Neural crest cell (in vitro differentiated cells): ENCODE measurements at regions not wholly inside any gene's neighbourhood (a gene's known extent, or its start where the extent isn't known, plus 50 kb on each side); places are given as distances from the start of the nearest gene placed in this dataset.

Source experiments
- DNase-seq: peaks from one replicate; pipeline ENCODE4 v3.0.0; 2021; ENCODE audit warnings: low read depth, mixed read lengths, low spot score
- H3K27ac Mint-ChIP-seq: one replicate; pipeline ENCODE4 v1.8.0; 2021; ENCODE audit warnings: mild to moderate bottlenecking, mixed read lengths; ENCODE audit not compliant: unreplicated experiment
- H3K27me3 Mint-ChIP-seq: 2 replicates; pipeline ENCODE4 v1.8.0; 2021; ENCODE audit warnings: low read depth, mild to moderate bottlenecking, mixed read lengths
- H3K36me3 Mint-ChIP-seq: 2 replicates; pipeline ENCODE4 v1.8.0; 2021; ENCODE audit warnings: low read depth, mild to moderate bottlenecking, mixed read lengths
- H3K4me1 Mint-ChIP-seq: 2 replicates; pipeline ENCODE4 v1.8.0; 2021; ENCODE audit warnings: mixed read lengths
- H3K4me3 Mint-ChIP-seq: one replicate; pipeline ENCODE4 v1.8.0; 2021; ENCODE audit warnings: mild to moderate bottlenecking, mixed read lengths
- H3K9me3 Mint-ChIP-seq: 2 replicates; pipeline ENCODE4 v1.8.0; 2021; ENCODE audit warnings: mixed read lengths
- CTCF ChIP-seq: fragments of 200-600 bp; sonication (generic); conservative IDR thresholded peaks from 2 replicates; pipeline ENCODE4 v1.5.0; 2021; ENCODE audit warnings: antibody characterized with exemption, mild to moderate bottlenecking

GRCh38 chr15:95758851-95759250 is 571.6 kb upstream of the NR2F2 start:
- Mint-ChIP-seq H3K4me3 (no peak overlapping the region), H3K36me3 (peaks cover 2% of the 10 kb centered on the region), H3K27me3 (no peaks in the 10 kb centered on the region), H3K4me1 (peaks cover 52% of the 10 kb centered on the region), H3K9me3 (peaks cover 2% of the 10 kb centered on the region), H3K27ac (no peak overlapping the region)
- no peak for DNase-seq
- TF ChIP-seq CTCF, result no peak

GRCh38 chr15:95760508-95760907 is 570.0 kb upstream of the NR2F2 start:
- Mint-ChIP-seq H3K4me1 (peaks cover 53% of the 10 kb centered on the region), H3K9me3 (peaks cover 5% of the 10 kb centered on the region), H3K27me3 (no peaks in the 10 kb centered on the region), H3K27ac (peak overlapping the region; percentile 93), H3K4me3 (peak overlapping the region; percentile 52), H3K36me3 (peaks cover 2% of the 10 kb centered on the region)
- no peak for TF ChIP-seq CTCF
- peak; percentile 37 for DNase-seq

GRCh38 chr15:95761501-95762165 is 568.9 kb upstream of the NR2F2 start:
- peaks cover 53% of the 10 kb centered on the region for H3K4me1 Mint-ChIP-seq

GRCh38 chr15:95763426-95763825 is 567.1 kb upstream of the NR2F2 start:
- TF ChIP-seq CTCF, result no peak
- Mint-ChIP-seq H3K27ac (no peak overlapping the region), H3K4me1 (peaks cover 49% of the 10 kb centered on the region), H3K4me3 (peak overlapping the region; percentile 1), H3K36me3 (no peaks in the 10 kb centered on the region), H3K9me3 (peaks cover 5% of the 10 kb centered on the region), H3K27me3 (no peaks in the 10 kb centered on the region)
- DNase-seq, result no peak

More at GRCh38 chr15:95761501-95762165, 568.9 kb upstream of the NR2F2 start:
- Mint-ChIP-seq H3K27ac (peak overlapping the region; percentile 91), H3K9me3 (peaks cover 5% of the 10 kb centered on the region), H3K27me3 (no peaks in the 10 kb centered on the region), H3K36me3 (no peaks in the 10 kb centered on the region), H3K4me3 (peak overlapping the region; percentile 63)
- no peak for TF ChIP-seq CTCF
- DNase-seq, result peak; percentile 35

GRCh38 chr15:95765161-95765560 is 565.3 kb upstream of the NR2F2 start:
- Mint-ChIP-seq H3K36me3 (no peaks in the 10 kb centered on the region), H3K9me3 (peaks cover 3% of the 10 kb centered on the region), H3K27me3 (no peaks in the 10 kb centered on the region), H3K27ac (no peak overlapping the region), H3K4me1 (peaks cover 38% of the 10 kb centered on the region), H3K4me3 (no peak overlapping the region)
- DNase-seq, result no peak
- no peak for TF ChIP-seq CTCF
